SK-N-SH treated with all-trans-retinoic acid at 6 μM for 48 hours (cell line): ENCODE measurements at regions not wholly inside any gene's neighbourhood (a gene's known extent, or its start where the extent isn't known, plus 50 kb on each side); places are given as distances from the start of the nearest gene placed in this dataset.

Source experiments
- ATAC-seq: fragments of 200-7000 bp; cut with Tn5 transposase; 3 replicates; pipeline ENCODE4 v1.9.1; 2020; ENCODE audit warnings: mild to moderate bottlenecking, moderate library complexity
- ARNTL ChIP-seq: fragments of 450-650 bp; formaldehyde crosslinking; IDR thresholded peaks from 2 replicates; pipeline ENCODE4 v1.5.0; 2020; ENCODE audit warnings: low read depth, mild to moderate bottlenecking, moderate library complexity, borderline replicate concordance
- BACH2 ChIP-seq: fragments of 250-450 bp; sonication (Bioruptor Pico); IDR thresholded peaks from 2 replicates; pipeline ENCODE4 v1.9.0; 2021; ENCODE audit warnings: mild to moderate bottlenecking, borderline replicate concordance
- CREB5 ChIP-seq: fragments of 250-450 bp; sonication (Bioruptor Pico); IDR thresholded peaks from 2 replicates; pipeline ENCODE4 v1.5.1; 2020; ENCODE audit warnings: low read depth, mild to moderate bottlenecking, moderate library complexity
- CSDC2 ChIP-seq: fragments of 250-450 bp; sonication (Bioruptor Pico); IDR thresholded peaks from 2 replicates; pipeline ENCODE4 v1.5.0; 2020; ENCODE audit warnings: mild to moderate bottlenecking, moderate library complexity
- CSRNP3 ChIP-seq: fragments of 250-450 bp; sonication (Bioruptor Pico); IDR thresholded peaks from 2 replicates; pipeline ENCODE4 v1.5.1; 2021; ENCODE audit warnings: mild to moderate bottlenecking, moderate library complexity
- ESRRG ChIP-seq: fragments of 250-450 bp; sonication (Bioruptor Pico); IDR thresholded peaks from 2 replicates; pipeline ENCODE4 v1.6.1; 2021; ENCODE audit warnings: mild to moderate bottlenecking
- ISL1 ChIP-seq: fragments of 250-450 bp; sonication (Bioruptor Pico); IDR thresholded peaks from 2 replicates; pipeline ENCODE4 v2.1.2; 2022; ENCODE audit warnings: mild to moderate bottlenecking, moderate library complexity
- OSR1 ChIP-seq: fragments of 250-450 bp; sonication (Bioruptor Pico); IDR thresholded peaks from 2 replicates; pipeline ENCODE4 v1.8.0; 2022; ENCODE audit warnings: moderate library complexity, mild to moderate bottlenecking, inconsistent platforms
- PATZ1 ChIP-seq: fragments of 250-450 bp; sonication (Bioruptor Pico); IDR thresholded peaks from 2 replicates; pipeline ENCODE4 v1.8.0; 2020; ENCODE audit warnings: mild to moderate bottlenecking, moderate library complexity, borderline replicate concordance
- POU6F1 ChIP-seq: fragments of 250-450 bp; sonication (Bioruptor Pico); IDR thresholded peaks from 2 replicates; pipeline ENCODE4 v1.8.0; 2021; ENCODE audit warnings: low read depth, mild to moderate bottlenecking, moderate library complexity, borderline replicate concordance
- PPARA ChIP-seq: fragments of 250-450 bp; sonication (Bioruptor Pico); IDR thresholded peaks from 2 replicates; pipeline ENCODE4 v1.5.0; 2020; ENCODE audit warnings: mild to moderate bottlenecking, borderline replicate concordance
- RARB ChIP-seq: fragments of 250-450 bp; sonication (Bioruptor Pico); IDR thresholded peaks from 2 replicates; pipeline ENCODE4 v1.8.0; 2021; ENCODE audit warnings: mild to moderate bottlenecking, moderate library complexity
- SNAI2 ChIP-seq: fragments of 250-450 bp; sonication (Bioruptor Pico); IDR thresholded peaks from 2 replicates; pipeline ENCODE4 v1.5.0; 2020; ENCODE audit warnings: mild to moderate bottlenecking, moderate library complexity
- TCF4 ChIP-seq: fragments of 250-450 bp; sonication (Bioruptor Pico); IDR thresholded peaks from 2 replicates; pipeline ENCODE4 v1.8.0; 2021; ENCODE audit warnings: mild to moderate bottlenecking, moderate library complexity, borderline replicate concordance
- TOX ChIP-seq: fragments of 250-450 bp; sonication (Bioruptor Pico); IDR thresholded peaks from 2 replicates; pipeline ENCODE4 v1.8.0; 2021; ENCODE audit warnings: mild to moderate bottlenecking, moderate library complexity, borderline replicate concordance
- TSHZ2 ChIP-seq: fragments of 250-450 bp; sonication (Bioruptor Pico); IDR thresholded peaks from 2 replicates; pipeline ENCODE4 v1.5.0; 2020; ENCODE audit warnings: mild to moderate bottlenecking, moderate library complexity
- ZFP3 ChIP-seq: fragments of 250-450 bp; sonication (Bioruptor Pico); IDR thresholded peaks from 2 replicates; pipeline ENCODE4 v1.5.0; 2020; ENCODE audit warnings: mild to moderate bottlenecking, moderate library complexity
- ZFP30 ChIP-seq: fragments of 450-650 bp; formaldehyde crosslinking; IDR thresholded peaks from 2 replicates; pipeline ENCODE4 v1.5.0; 2022; ENCODE audit warnings: mild to moderate bottlenecking, moderate library complexity
- ZNF565 ChIP-seq: fragments of 450-650 bp; formaldehyde crosslinking; conservative IDR thresholded peaks from 2 replicates; pipeline ENCODE4 v1.5.0; 2020; ENCODE audit warnings: low read depth, mild to moderate bottlenecking, moderate library complexity
- ZNF70 ChIP-seq: fragments of 450-650 bp; formaldehyde crosslinking; IDR thresholded peaks from 2 replicates; pipeline ENCODE4 v1.5.0; 2020; ENCODE audit warnings: mild to moderate bottlenecking, moderate library complexity
- ZNF8 ChIP-seq: fragments of 450-650 bp; formaldehyde crosslinking; IDR thresholded peaks from 2 replicates; pipeline ENCODE4 v1.5.0; 2020; ENCODE audit warnings: mild to moderate bottlenecking, moderate library complexity

- TF ChIP-seq PATZ1 (CRISPR knock-in tag) (no peak), ARNTL (CRISPR knock-in tag) (no peak)
Observed at GRCh38 chr2:199588054-199588453, 130.3 kb upstream of the SATB2 start (continued).

GRCh38 chr2:199586646-199587045 lies 128.9 kb upstream of the SATB2 start:
- TF ChIP-seq ZNF8 (CRISPR knock-in tag) (no peak), CSRNP3 (no peak), CREB5 (no peak), ZFP30 (CRISPR knock-in tag) (no peak), ZNF70 (no peak), SNAI2 (no peak), ISL1 (CRISPR knock-in tag) (no peak), PPARA (CRISPR knock-in tag) (no peak), TSHZ2 (CRISPR knock-in tag) (no peak), ARNTL (CRISPR knock-in tag) (no peak), POU6F1 (CRISPR knock-in tag) (no peak), ZNF565 (CRISPR knock-in tag) (no peak), ZFP3 (CRISPR knock-in tag) (no peak), TCF4 (CRISPR knock-in tag) (no peak), OSR1 (no peak), RARB (no peak), TOX (no peak)
- no peak for ATAC-seq

GRCh38 chr2:199583676-199584075 lies 125.9 kb upstream of the SATB2 start:
- no peak for ATAC-seq
- no peak for TF ChIP-seq ZNF8 (CRISPR knock-in tag)
- no peak for TF ChIP-seq PATZ1 (CRISPR knock-in tag)
- TF ChIP-seq ZFP30 (CRISPR knock-in tag), result no peak
- TF ChIP-seq ESRRG (CRISPR knock-in tag), result no peak
- no peak for TF ChIP-seq BACH2 (CRISPR knock-in tag)
- no peak for TF ChIP-seq SNAI2
- TF ChIP-seq CSRNP3, result no peak
- TF ChIP-seq ZFP3 (CRISPR knock-in tag), result no peak
- TF ChIP-seq RARB, result no peak
- no peak for TF ChIP-seq TCF4 (CRISPR knock-in tag)
- no peak for TF ChIP-seq ISL1 (CRISPR knock-in tag)
- TF ChIP-seq CREB5, result no peak
- no peak for TF ChIP-seq TSHZ2 (CRISPR knock-in tag)
- no peak for TF ChIP-seq CSDC2 (CRISPR knock-in tag)
